ENCODE measurements at regions not wholly inside any gene's neighbourhood (a gene's known extent, or its start where the extent isn't known, plus 50 kb on each side); places are given as distances from the start of the nearest gene placed in this dataset.

GRCh38 chr3:135719449-135719848 lies 246.1 kb upstream of the PPP2R3A start:
- TF ChIP-seq CTCF (conservative IDR thresholded peaks at IDR 0.05; ENCODE audit: low read length), result no peak
- TF ChIP-seq EZH2phosphoT487 (IDR thresholded peaks at IDR 0.05; ENCODE audit: borderline replicate concordance, low read depth, low read length), result no peak

All from OCI-LY7 (cell line).